ENCODE measurements at regions not wholly inside any gene's neighbourhood (a gene's known extent, or its start where the extent isn't known, plus 50 kb on each side); places are given as distances from the start of the nearest gene placed in this dataset.

DNA sequence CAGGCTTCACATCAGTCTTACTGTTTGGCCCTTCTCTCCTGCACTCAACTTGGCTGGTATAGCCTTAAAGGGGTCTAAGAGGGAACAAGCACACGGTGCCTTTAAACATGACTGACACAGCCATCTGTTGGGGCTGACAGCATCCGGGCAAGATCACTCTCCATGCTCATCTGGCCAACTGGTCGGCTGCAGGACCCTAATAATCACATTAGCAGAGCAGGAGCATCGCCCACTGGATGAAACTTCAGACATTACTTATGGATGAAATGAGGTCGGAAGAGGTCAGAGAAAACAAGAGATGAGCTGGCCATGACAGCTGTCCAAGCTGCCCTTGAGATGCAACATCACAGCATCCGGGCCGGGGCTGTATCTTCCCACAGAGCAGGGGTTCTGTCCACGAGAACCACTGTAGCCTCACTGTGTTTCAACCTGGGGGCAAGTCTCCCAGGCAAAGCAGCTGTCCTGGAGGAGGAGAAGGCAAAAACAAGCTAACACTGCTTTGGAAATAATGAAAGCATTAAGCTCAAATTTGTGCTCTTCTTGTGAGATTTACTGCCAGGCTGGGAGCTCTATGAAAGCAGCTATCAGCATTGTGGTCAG, 94.4 kb upstream of the TTC29 start:
- Histone ChIP-seq H3K4me1 (ENCODE audit: insufficient read depth, low read length, poor library complexity, severe bottlenecking) (no peaks in the 10 kb centered on the region), H4K20me1 (ENCODE audit: insufficient read depth, low read length, poor library complexity, severe bottlenecking) (no peaks in the 10 kb centered on the region), H3K4me3 (ENCODE audit: low read length, poor library complexity, severe bottlenecking) (no peak overlapping the region), H3K79me2 (ENCODE audit: insufficient read depth, low read length) (no peaks in the 10 kb centered on the region), H3K4me2 (ENCODE audit: low read depth, low read length, poor library complexity, severe bottlenecking) (no peak overlapping the region), H3K9me2 (replicated peaks; ENCODE audit: low read depth, low read length) (no peaks in the 10 kb centered on the region), H2AFZ (ENCODE audit: low read length) (no peak overlapping the region), H3K36me3 (ENCODE audit: insufficient read depth, low read length) (no peaks in the 10 kb centered on the region), H3K9me3 (ENCODE audit: insufficient read depth, low read depth, low read length) (no peaks in the 10 kb centered on the region), H3F3A (ENCODE audit: low read depth) (no peaks in the 10 kb centered on the region), H3K27me3 (ENCODE audit: insufficient read depth, low read length, poor library complexity, severe bottlenecking) (peaks cover 35% of the 10 kb centered on the region), H3K9ac (ENCODE audit: low read depth, low read length, poor library complexity, severe bottlenecking) (no peak overlapping the region)
- no peak for TF ChIP-seq EZH2phosphoT487 (IDR thresholded peaks at IDR 0.05; ENCODE audit: borderline replicate concordance)
- TF ChIP-seq, protein P1, sequence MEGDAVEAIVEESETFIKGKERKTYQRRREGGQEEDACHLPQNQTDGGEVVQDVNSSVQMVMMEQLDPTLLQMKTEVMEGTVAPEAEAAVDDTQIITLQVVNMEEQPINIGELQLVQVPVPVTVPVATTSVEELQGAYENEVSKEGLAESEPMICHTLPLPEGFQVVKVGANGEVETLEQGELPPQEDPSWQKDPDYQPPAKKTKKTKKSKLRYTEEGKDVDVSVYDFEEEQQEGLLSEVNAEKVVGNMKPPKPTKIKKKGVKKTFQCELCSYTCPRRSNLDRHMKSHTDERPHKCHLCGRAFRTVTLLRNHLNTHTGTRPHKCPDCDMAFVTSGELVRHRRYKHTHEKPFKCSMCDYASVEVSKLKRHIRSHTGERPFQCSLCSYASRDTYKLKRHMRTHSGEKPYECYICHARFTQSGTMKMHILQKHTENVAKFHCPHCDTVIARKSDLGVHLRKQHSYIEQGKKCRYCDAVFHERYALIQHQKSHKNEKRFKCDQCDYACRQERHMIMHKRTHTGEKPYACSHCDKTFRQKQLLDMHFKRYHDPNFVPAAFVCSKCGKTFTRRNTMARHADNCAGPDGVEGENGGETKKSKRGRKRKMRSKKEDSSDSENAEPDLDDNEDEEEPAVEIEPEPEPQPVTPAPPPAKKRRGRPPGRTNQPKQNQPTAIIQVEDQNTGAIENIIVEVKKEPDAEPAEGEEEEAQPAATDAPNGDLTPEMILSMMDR (conservative IDR thresholded peaks at IDR 0.05; ENCODE audit: low read length) = no peak

- no peaks in the 10 kb centered on the region for H3K4me1 ChIP-seq (ENCODE audit: insufficient read depth, low read length, poor library complexity, severe bottlenecking)
- no peaks in the 10 kb centered on the region for H3K9me3 ChIP-seq (ENCODE audit: insufficient read depth, low read depth, low read length)
- H3K4me3 ChIP-seq (ENCODE audit: low read length, poor library complexity, severe bottlenecking) = no peak overlapping the region
- no peak overlapping the region for H3K9ac ChIP-seq (ENCODE audit: low read depth, low read length, poor library complexity, severe bottlenecking)
- H2AFZ ChIP-seq (ENCODE audit: low read length) = no peak overlapping the region
- no peaks in the 10 kb centered on the region for H3F3A ChIP-seq (ENCODE audit: low read depth)
- no peak for TF ChIP-seq EZH2phosphoT487 (IDR thresholded peaks at IDR 0.05; ENCODE audit: borderline replicate concordance)
- TF ChIP-seq, protein P1 (conservative IDR thresholded peaks at IDR 0.05; ENCODE audit: low read length) = no peak
- H3K27me3 ChIP-seq (ENCODE audit: insufficient read depth, low read length, poor library complexity, severe bottlenecking) = peaks cover 31% of the 10 kb centered on the region
- H3K36me3 ChIP-seq (ENCODE audit: insufficient read depth, low read length) = no peaks in the 10 kb centered on the region
- H3K4me2 ChIP-seq (ENCODE audit: low read depth, low read length, poor library complexity, severe bottlenecking) = no peak overlapping the region
- no peaks in the 10 kb centered on the region for H4K20me1 ChIP-seq (ENCODE audit: insufficient read depth, low read length, poor library complexity, severe bottlenecking)
- no peaks in the 10 kb centered on the region for H3K79me2 ChIP-seq (ENCODE audit: insufficient read depth, low read length)
- H3K9me2 ChIP-seq (replicated peaks; ENCODE audit: low read depth, low read length) = no peaks in the 10 kb centered on the region
Measured at GRCh38 chr4:147040874-147041273, 95.2 kb upstream of the TTC29 start.

DNA sequence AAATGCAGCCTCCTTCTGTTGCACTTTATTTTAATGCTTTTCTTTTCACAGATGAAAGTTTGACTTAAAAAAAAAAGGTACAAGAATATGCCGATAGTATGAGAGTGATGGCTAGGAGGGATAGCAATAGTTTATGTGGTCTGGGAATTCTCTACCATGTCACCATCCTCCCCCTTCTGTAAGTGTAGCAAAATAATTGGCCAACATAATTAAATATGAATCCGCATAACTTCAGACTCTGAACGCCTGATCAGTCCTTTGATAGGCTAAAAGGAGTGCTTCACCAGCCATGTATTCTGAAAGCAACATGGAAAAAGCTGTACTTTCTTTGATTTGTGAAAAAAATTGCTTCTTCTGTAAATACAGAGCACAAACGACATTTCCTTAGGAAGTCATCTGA, 95.7 kb upstream of the TTC29 start:
- no peaks in the 10 kb centered on the region for H3F3A ChIP-seq (ENCODE audit: low read depth)
- H3K36me3 ChIP-seq (ENCODE audit: insufficient read depth, low read length) = no peaks in the 10 kb centered on the region
- H3K9me2 ChIP-seq (replicated peaks; ENCODE audit: low read depth, low read length) = no peaks in the 10 kb centered on the region
- no peaks in the 10 kb centered on the region for H3K9me3 ChIP-seq (ENCODE audit: insufficient read depth, low read depth, low read length)
- H3K9ac ChIP-seq (ENCODE audit: low read depth, low read length, poor library complexity, severe bottlenecking) = no peak overlapping the region
- H2AFZ ChIP-seq (ENCODE audit: low read length) = no peak overlapping the region
- H3K27me3 ChIP-seq (ENCODE audit: insufficient read depth, low read length, poor library complexity, severe bottlenecking) = peaks cover 28% of the 10 kb centered on the region
- H4K20me1 ChIP-seq (ENCODE audit: insufficient read depth, low read length, poor library complexity, severe bottlenecking) = no peaks in the 10 kb centered on the region
- no peaks in the 10 kb centered on the region for H3K79me2 ChIP-seq (ENCODE audit: insufficient read depth, low read length)
- no peak overlapping the region for H3K4me2 ChIP-seq (ENCODE audit: low read depth, low read length, poor library complexity, severe bottlenecking)
- H3K4me1 ChIP-seq (ENCODE audit: insufficient read depth, low read length, poor library complexity, severe bottlenecking) = no peaks in the 10 kb centered on the region
- H3K4me3 ChIP-seq (ENCODE audit: low read length, poor library complexity, severe bottlenecking) = no peak overlapping the region
- TF ChIP-seq, protein P1 (conservative IDR thresholded peaks at IDR 0.05; ENCODE audit: low read length) = no peak
- TF ChIP-seq EZH2phosphoT487 (IDR thresholded peaks at IDR 0.05; ENCODE audit: borderline replicate concordance) = no peak

Data from Loucy (cell line).